K562 (cell line): ENCODE measurements at regions not wholly inside any gene's neighbourhood (a gene's known extent, or its start where the extent isn't known, plus 50 kb on each side); places are given as distances from the start of the nearest gene placed in this dataset.

ENCODE experiments used
- ATAC-seq: fragments of 200-7000 bp; cut with Tn5 transposase; 3 replicates; pipeline ENCODE4 v1.9.1; 2020; ENCODE audit warnings: moderate library complexity
- BruUV-seq: library from RNA; stranded (reverse); fragments of 400-500 nt; replicated peaks from 2 replicates; lab custom pipeline; 2021; lab: Mats Ljungman, UMichigan
- CTCF ChIA-PET: fragments of 300-600 bp; formaldehyde crosslinking; extraction: SDS; loops from one replicate; lab custom pipeline; 2021; ENCODE audit warnings: low intra/inter-chr PET ratio; lab: Yijun Ruan, JAX
- POLR2A ChIA-PET: fragments of 300-600, 350-650 bp; sonication (Branson Sonifier 250); formaldehyde crosslinking; extraction: SDS; loops from one replicate; lab custom pipeline; 2021; ENCODE audit warnings: antibody characterized with exemption, inconsistent platforms; lab: Yijun Ruan, JAX
- DNase-seq, 4 experiments: peaks; one replicate each; pipeline versions ENCODE4 v3.0.0 to v3.0.0-alpha.2; 2011 to 2018; ENCODE audit warnings: low spot score in 3 of 4, mixed read lengths in 3 of 4; ENCODE audit errors: extremely low read depth in 1 of 4
- FAIRE-seq: peaks from 2 replicates; lab custom pipeline; 2011; peaks lifted over from hg19 to GRCh38; lab: Jason Lieb, UNC
- H2AFZ ChIP-seq: 2 replicates; pipeline ENCODE4 v1.6.0; 2011; ENCODE audit warnings: low read depth, low read length, control low read depth, inconsistent platforms
- H3K27ac ChIP-seq: fragments of 200-600 bp; 3 replicates; pipeline ENCODE4 v1.8.0; 2011; ENCODE audit warnings: low read depth, mild to moderate bottlenecking, control low read depth, inconsistent platforms, low read length, moderate library complexity, mixed read lengths; ENCODE audit errors: extremely low read depth
- H3K27me3 ChIP-seq, 2 experiments: fragments of 300-600 bp in 1 of 2; 2 replicates in 1 of 2; 3 replicates in 1 of 2; pipeline versions ENCODE4 v1.6.0 to v1.8.0; 2011; ENCODE audit warnings: inconsistent platforms in 2 of 2, low read length in 2 of 2, mild to moderate bottlenecking in 1 of 2, mixed read lengths in 1 of 2, moderate library complexity in 1 of 2; ENCODE audit not compliant: control insufficient read depth in 2 of 2, insufficient read depth in 2 of 2
- H3K36me3 ChIP-seq: fragments of 300-600 bp; 3 replicates; pipeline ENCODE4 v1.8.0; 2011; ENCODE audit warnings: mild to moderate bottlenecking, low read length, inconsistent platforms; ENCODE audit not compliant: control insufficient read depth, insufficient read depth
- H3K4me1 ChIP-seq, 2 experiments: fragments of 200-600 bp in 1 of 2; replicated peaks in 1 of 2; 2 replicates in 1 of 2; 3 replicates in 1 of 2; pipeline versions ENCODE4 v1.5.1 to v1.8.0; 2011; ENCODE audit warnings: inconsistent platforms in 2 of 2, low read length in 2 of 2, mild to moderate bottlenecking in 1 of 2, mixed read lengths in 1 of 2, moderate library complexity in 1 of 2; ENCODE audit not compliant: control insufficient read depth in 2 of 2, insufficient read depth in 2 of 2
- H3K4me2 ChIP-seq: 2 replicates; pipeline ENCODE4 v1.6.1; 2011; ENCODE audit warnings: low read length, control low read depth, inconsistent platforms, mixed read lengths; ENCODE audit not compliant: insufficient read depth
- H3K4me3 ChIP-seq: fragments of 200-600 bp; sonication (generic), shearing (Covaris generic); 2 replicates; pipeline ENCODE4 v1.5.1; 2016; ENCODE audit warnings: control low read depth, inconsistent platforms
- H3K79me2 ChIP-seq: fragments of 200-600 bp; 3 replicates; pipeline ENCODE4 v1.8.0; 2011; ENCODE audit warnings: low read length, inconsistent platforms; ENCODE audit not compliant: control insufficient read depth, insufficient read depth
- H3K9ac ChIP-seq, 2 experiments: 2 replicates each; pipeline versions ENCODE4 v1.6.0 to v1.6.1; 2011; ENCODE audit warnings: low read depth in 2 of 2, low read length in 2 of 2, control low read depth in 1 of 2, inconsistent platforms in 1 of 2, mild to moderate bottlenecking in 1 of 2, mixed read lengths in 1 of 2; ENCODE audit not compliant: insufficient read depth in 1 of 2
- H3K9me1 ChIP-seq: one replicate; pipeline ENCODE4 v1.6.0; 2011; ENCODE audit warnings: inconsistent platforms, mild to moderate bottlenecking, low read length, moderate library complexity; ENCODE audit not compliant: control insufficient read depth, insufficient read depth
- H3K9me3 ChIP-seq: replicated peaks from 2 replicates; pipeline ENCODE4 v1.5.1; 2011; ENCODE audit warnings: low read depth, low read length, inconsistent platforms; ENCODE audit not compliant: control insufficient read depth, insufficient read depth
- H4K20me1 ChIP-seq: replicated peaks from 2 replicates; pipeline ENCODE4 v1.6.1; 2011; ENCODE audit warnings: low read length, inconsistent platforms, mixed read lengths; ENCODE audit not compliant: control insufficient read depth, insufficient read depth
- ASH1L ChIP-seq: fragments of 450-650 bp; IDR thresholded peaks from 2 replicates; pipeline ENCODE4 v1.6.1; 2018; ENCODE audit warnings: borderline replicate concordance, mild to moderate bottlenecking, low read depth; ENCODE audit not compliant: partially characterized antibody
- BRF1 ChIP-seq: IDR thresholded peaks from 3 replicates; pipeline ENCODE4 v1.6.1; 2011; ENCODE audit warnings: borderline replicate concordance, mild to moderate bottlenecking; ENCODE audit not compliant: insufficient read length; ENCODE audit errors: extremely low read depth
- CBFA2T2 ChIP-seq: fragments of 450-650 bp; conservative IDR thresholded peaks from 2 replicates; pipeline ENCODE4 v1.6.1; 2017; ENCODE audit warnings: mild to moderate bottlenecking
- CLOCK ChIP-seq: fragments of 250-450 bp; sonication (Bioruptor Pico); IDR thresholded peaks from 2 replicates; pipeline ENCODE4 v1.4.0; 2020; ENCODE audit warnings: mild to moderate bottlenecking, moderate library complexity, borderline replicate concordance
- CREBBP ChIP-seq: IDR thresholded peaks from one replicate; pipeline ENCODE4 v1.6.1; 2012; ENCODE audit warnings: low read depth, mild to moderate bottlenecking, control low read depth, inconsistent platforms, low read length
- CUX1 ChIP-seq: fragments of 200-800 bp; sonication (Bioruptor generic); IDR thresholded peaks from 2 replicates; pipeline ENCODE4 v1.6.1; 2016; ENCODE audit warnings: missing genetic modification characterization, missing compliant biosample characterization
- ELF2 ChIP-seq: fragments of 250-450 bp; sonication (Bioruptor Pico); IDR thresholded peaks from 2 replicates; pipeline ENCODE4 v1.5.0; 2021; ENCODE audit warnings: mild to moderate bottlenecking
- EZH2 ChIP-seq: IDR thresholded peaks from 2 replicates; pipeline ENCODE4 v1.6.1; 2012; ENCODE audit warnings: low read depth, mild to moderate bottlenecking, inconsistent platforms, low read length, borderline replicate concordance
- HEY1 ChIP-seq: fragments of 250-450 bp; sonication (Bioruptor Pico); IDR thresholded peaks from 2 replicates; pipeline ENCODE4 v1.5.0; 2020; ENCODE audit warnings: mild to moderate bottlenecking, moderate library complexity, borderline replicate concordance
- HMBOX1 ChIP-seq: sonication (generic); IDR thresholded peaks from 2 replicates; pipeline ENCODE4 v1.6.1; 2016
- TCF7L2 ChIP-seq: fragments of 150-350 bp; IDR thresholded peaks from 2 replicates; pipeline ENCODE4 v1.6.1; 2016; ENCODE audit warnings: low read depth, mild to moderate bottlenecking, low read length, moderate library complexity
- ZEB2 ChIP-seq: fragments of 450-650 bp; IDR thresholded peaks from 2 replicates; pipeline ENCODE4 v1.6.1; 2016
- ZFP36 ChIP-seq: fragments of 150-350 bp; IDR thresholded peaks from 2 replicates; pipeline ENCODE4 v1.6.1; 2018; ENCODE audit warnings: low read length, low read depth; ENCODE audit not compliant: partially characterized antibody
- ZNF217 ChIP-seq: sonication (generic); formaldehyde crosslinking; IDR thresholded peaks from 2 replicates; pipeline ENCODE4 v1.8.0; 2022; ENCODE audit warnings: mild to moderate bottlenecking, missing genetic modification reagents
- WGBS: fragments of 100-300 bp; shearing (Covaris generic); methylation state at CpG from one replicate; pipeline ENCODE4 v1.1.6; 2016; ENCODE audit warnings: low coverage, mixed read lengths; ENCODE audit not compliant: insufficient coverage; ENCODE audit errors: missing lambda C conversion rate; 5-methylcytosine and 5-hydroxymethylcytosine counted together
- in situ Hi-C: fragments of 300-500 bp; cut with MboI; formaldehyde crosslinking; loops from 4 replicates; pipeline ENCODE4 v1.15.0; 2018; ENCODE audit warnings: inconsistent platforms, mixed read lengths
- intact Hi-C: fragments of 100-400 bp; cut with micrococcal nuclease; formaldehyde crosslinking; loops from 2 replicates; pipeline ENCODE4 v1.14.2; 2022

- Histone ChIP-seq H3K79me2 (no peaks in the 10 kb centered on the region), H3K4me1 (no peaks in the 10 kb centered on the region), H3K9ac (no peak overlapping the region), H3K4me2 (no peak overlapping the region), H3K9me1 (no peaks in the 10 kb centered on the region), H4K20me1 (no peaks in the 10 kb centered on the region), H3K4me3 (no peak overlapping the region), H3K36me3 (no peaks in the 10 kb centered on the region), H2AFZ (no peak overlapping the region), H3K27me3 (peaks cover 0 to 12% of the 10 kb centered on the region in 2 experiments; a peak in 3 of 5 replicates), H3K9me3 (no peaks in the 10 kb centered on the region), H3K27ac (no peak overlapping the region)
- WGBS, result 0% methylated on average over 1 of the region's 1 CpG
- DNase-seq, result no peak
- intact Hi-C loops (no loop called here), in situ Hi-C loops (no loop called here)
- ChIA-PET CTCF (no interaction called here), POLR2A (interaction anchor here (1.9 kb wide), 1 partner anchor 9 kb away, joined by 5 read pairs; no protein-coding TSS in a partner anchor)
- no peak for ATAC-seq
- FAIRE-seq, result no peak
- no TSS peak for BruUV-seq
- no peak for TF ChIP-seq EZH2
- no peak for TF ChIP-seq CREBBP
- TF ChIP-seq HEY1 (CRISPR knock-in tag), result no peak
- no peak for TF ChIP-seq TCF7L2
- no peak for TF ChIP-seq BRF1
- TF ChIP-seq CLOCK, result no peak
- TF ChIP-seq CUX1, result no peak
- TF ChIP-seq ASH1L, result no peak
- TF ChIP-seq ZEB2, result no peak
- no peak for TF ChIP-seq ZFP36
- TF ChIP-seq ZNF217 (CRISPR knock-in tag), result no peak
- no peak for TF ChIP-seq ELF2 (CRISPR knock-in tag)
- TF ChIP-seq CBFA2T2, result no peak
- TF ChIP-seq HMBOX1, result no peak
These were observed 72.8 kb downstream of the ETS2 start for GRCh38 chr21:38878379-38879179.
